NCI-H1694 treated with DMSO at 0.1 percent for 48 hours (cell line): ENCODE measurements at regions not wholly inside any gene's neighbourhood (a gene's known extent, or its start where the extent isn't known, plus 50 kb on each side); places are given as distances from the start of the nearest gene placed in this dataset.

Source experiments
- DNase-seq: peaks from one replicate; lab custom pipeline; 2025; lab: John Stamatoyannopoulos, UW

DNA sequence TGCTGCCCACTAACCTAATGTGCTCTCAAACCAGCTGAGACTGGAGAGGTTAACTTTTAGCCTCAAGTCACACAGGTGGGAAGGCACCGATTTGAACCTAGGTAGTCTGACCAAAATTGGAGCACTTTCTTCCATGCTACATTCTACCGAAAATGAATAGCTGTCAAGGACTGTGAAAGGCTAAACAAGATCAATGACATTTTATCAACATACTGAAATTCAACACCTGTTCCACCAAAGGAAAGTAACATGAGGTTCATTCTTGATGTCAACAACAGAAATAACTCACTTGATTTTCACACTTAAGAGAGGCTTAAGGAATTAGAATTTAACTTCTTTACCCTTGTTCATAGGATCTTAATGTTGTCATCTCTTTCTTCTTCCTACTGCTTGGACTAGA lies 284.4 kb upstream of the MON1B start:
- DNase-seq: no peak

- DNase-seq: no peak
Measured at GRCh38 chr16:76910931-76911330, 280.1 kb upstream of the MON1B start.

- no peak for DNase-seq
Measured at GRCh38 chr16:76913046-76913445, 277.9 kb upstream of the MON1B start.

- no peak for DNase-seq
Measured at GRCh38 chr16:76926042-76926441, 264.9 kb upstream of the MON1B start.

DNA sequence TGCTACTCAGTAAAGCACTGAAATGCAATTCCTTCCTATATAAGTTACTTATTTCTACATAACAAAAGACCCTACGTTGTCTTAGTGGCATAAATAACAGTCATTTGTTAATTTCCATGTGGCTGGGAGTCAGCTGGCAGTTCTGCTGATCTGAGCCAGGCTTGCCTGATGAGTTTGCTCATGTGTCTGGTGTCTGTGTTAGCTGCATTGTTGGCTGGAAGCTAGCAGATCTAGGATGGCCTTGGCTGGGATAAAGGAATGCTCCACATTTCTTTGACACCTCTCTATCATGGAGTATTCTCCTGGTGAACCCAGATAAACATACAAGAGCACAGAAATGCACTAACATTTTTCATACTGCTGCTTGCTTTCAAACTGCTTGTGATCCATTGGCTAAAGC lies 264.4 kb upstream of the MON1B start:
- DNase-seq: no peak

- DNase-seq: no peak
Measured at GRCh38 chr16:76931186-76931585, 259.8 kb upstream of the MON1B start.

DNA sequence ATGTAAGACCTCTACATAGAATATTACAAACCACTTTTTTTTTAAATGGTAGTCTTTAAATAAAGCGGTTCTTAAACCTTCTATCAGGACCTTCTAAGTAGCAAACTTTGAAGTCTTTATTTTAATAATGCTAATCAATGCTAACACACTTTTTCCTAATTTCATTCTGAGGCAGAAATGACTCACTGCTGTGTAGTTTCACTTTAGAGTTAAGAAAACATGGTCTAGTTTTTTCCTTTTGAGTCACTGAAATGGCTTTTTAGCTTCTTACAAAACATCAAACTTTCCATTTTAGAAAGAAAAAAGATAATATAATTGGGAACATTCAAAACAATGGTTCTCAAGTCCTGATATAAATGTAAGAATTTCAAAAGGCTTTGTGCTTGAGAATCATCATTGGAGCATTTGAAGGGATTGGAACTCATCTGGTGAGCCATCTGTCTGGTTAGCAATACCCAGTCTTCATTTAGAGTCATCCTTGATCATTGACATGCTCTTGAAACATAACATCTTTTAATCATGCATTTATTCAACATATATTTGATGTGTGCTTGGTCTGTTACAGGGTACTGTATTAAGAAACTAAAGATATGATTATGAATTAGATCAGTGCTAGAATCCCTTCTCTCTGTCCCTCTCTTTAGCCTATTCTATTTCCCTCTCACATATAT lies 258.3 kb upstream of the MON1B start:
- no peak for DNase-seq

DNA sequence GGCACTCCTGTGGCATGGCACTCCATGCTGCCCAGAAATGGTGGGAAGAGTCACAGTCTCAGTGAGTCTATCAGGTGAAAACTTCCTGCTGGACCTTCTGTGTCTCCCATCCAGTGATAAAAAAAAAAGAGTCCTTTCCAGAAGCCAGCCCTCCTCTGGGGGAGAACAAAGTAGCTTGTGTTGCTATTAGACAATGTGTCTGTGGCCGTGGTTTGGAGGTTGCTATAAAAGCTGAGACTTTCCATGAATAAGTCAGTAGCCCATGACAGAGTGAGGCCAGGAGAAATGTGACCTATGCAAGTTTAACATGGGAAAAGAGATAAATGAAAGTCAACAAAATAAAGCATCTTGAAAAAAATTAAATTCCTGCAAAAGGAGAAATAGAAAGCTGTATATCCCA lies 250.7 kb upstream of the MON1B start:
- DNase-seq: no peak

DNA sequence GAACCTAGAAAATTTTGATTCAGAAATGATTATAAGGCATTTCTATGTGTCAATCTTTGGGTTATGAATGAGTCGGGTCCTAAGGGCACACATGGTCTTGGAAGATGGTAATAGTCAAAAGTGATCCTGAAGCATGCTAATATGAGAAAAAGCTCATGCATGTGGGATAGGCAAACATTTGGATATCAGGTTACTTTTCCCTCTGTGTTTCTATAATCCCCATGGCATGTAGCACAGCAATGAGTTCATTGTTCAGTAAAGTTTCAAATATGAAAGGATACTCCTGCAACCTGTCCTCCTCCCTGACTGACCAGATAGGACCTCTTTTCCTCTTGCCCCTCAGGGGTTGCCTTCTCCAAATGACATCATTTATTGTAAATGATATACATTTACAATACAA lies 249.9 kb upstream of the MON1B start:
- no peak for DNase-seq

DNA sequence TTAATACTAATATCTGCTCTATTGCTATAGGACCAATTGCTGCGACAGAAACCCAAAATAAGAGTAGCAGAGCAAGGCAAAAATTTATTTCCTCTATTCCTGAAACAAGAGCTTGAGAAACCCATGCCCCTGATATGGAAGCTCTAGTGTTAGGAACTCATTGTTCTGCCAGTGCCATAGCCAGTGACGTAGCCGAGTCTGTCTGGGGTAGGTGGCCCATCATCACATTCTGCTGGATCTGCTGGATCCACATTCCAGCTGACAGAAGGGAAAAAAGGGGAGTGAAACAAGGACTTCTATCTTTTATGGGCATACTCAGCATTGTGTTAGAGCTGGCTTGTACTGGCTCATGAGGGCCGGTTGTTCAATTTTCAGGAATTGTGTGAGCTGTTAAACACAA lies 248.9 kb upstream of the MON1B start:
- DNase-seq: no peak

DNA sequence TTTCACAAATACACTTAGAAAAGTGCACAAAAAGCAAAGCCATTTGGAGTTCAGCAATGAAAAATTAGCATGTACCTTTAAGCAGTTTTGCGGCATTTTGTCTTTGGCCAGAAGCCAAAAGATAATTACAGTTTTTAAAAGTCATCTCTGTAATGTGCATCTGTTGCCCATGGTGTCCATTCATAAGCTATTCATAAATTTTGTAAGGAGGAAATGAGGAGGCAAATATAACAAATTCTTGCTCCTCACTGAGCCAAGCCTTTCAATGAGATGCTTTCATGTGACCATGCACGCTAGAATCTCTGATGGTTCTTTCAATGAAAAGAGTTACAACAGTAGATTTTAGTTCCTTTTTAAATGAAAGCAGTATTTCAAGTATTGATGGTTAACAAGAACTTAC lies 247.1 kb upstream of the MON1B start:
- peak; percentile 16 for DNase-seq

DNA sequence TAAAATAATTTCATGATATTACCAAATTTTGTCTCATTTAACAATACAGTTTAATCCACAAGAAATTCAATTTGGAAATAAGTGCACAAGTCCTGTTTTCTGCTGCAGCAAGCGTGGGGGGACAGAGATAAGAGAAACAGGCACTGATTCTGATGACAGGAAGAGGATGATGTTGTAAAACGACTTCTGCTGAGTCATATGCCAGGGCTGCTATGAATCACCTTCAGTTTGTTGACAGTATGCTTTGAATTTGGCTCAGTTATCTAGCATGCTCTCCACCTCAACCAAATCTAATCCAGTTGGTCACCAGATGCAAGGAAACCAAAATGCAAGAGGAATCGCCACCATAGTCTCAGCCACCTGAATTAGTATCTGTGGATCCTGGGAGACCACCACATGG lies 244.1 kb upstream of the MON1B start:
- no peak for DNase-seq

GRCh38 chr16:76947749-76948148 lies 243.2 kb upstream of the MON1B start:
- DNase-seq: peak; percentile 43

DNA sequence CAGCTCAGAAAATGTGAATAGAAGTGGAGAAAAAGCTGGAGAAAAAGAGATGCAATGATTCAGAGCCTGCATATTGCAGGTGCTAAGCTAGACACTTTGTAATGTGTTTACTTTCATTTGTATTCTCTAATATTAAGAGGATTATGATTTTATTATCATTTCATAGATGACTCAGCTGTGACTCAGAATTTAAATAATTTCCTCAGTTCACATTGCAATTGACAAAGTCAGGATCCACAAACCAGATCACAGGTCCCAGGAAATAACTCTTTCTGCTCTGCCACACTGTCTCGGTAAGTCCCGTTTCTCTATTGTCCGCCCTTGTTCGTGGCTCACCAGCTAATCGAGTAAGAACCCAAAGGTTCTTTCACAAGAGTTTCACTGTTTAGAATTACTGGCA lies 235.4 kb upstream of the MON1B start:
- no peak for DNase-seq

GRCh38 chr16:76956394-76956793 lies 234.6 kb upstream of the MON1B start:
- no peak for DNase-seq

DNA sequence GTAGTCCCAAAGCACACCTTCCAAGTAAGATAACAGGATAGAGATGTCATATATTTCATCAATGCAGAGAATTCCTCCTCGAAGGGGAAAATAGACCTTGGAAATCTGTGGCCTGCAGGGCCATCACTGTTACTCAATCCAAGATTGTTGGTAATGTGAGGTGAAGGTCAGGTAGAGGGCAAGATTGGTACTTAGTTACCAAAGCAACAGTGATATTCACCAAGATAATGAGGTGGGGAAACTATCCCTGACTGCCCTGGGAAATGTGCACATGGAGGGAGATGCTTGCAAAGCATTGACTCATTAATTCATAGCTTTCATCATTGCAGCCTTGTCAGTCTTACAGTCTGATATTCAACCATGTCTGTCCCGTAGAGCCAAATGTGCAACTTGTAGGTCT lies 234.1 kb upstream of the MON1B start:
- no peak for DNase-seq

DNA sequence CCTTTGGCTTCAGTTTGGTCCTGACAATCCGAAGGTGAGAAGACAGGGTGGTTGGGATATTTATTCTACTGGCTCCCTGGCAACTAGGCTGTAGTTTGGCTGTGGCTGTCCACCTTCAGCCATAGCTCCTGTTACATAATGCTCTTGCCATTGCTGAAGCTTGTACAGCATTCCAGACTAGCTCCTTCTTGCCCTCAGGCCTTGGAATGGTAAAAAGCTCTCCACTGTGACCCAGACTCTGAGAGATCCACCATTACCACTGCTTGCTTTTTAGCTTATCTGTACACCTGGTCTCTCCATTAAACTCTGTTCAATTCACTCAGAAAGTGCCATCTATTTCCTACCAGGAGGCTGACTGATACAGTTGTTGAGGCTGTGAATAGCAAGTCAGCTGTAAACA lies 231.8 kb upstream of the MON1B start:
- DNase-seq: no peak

DNA sequence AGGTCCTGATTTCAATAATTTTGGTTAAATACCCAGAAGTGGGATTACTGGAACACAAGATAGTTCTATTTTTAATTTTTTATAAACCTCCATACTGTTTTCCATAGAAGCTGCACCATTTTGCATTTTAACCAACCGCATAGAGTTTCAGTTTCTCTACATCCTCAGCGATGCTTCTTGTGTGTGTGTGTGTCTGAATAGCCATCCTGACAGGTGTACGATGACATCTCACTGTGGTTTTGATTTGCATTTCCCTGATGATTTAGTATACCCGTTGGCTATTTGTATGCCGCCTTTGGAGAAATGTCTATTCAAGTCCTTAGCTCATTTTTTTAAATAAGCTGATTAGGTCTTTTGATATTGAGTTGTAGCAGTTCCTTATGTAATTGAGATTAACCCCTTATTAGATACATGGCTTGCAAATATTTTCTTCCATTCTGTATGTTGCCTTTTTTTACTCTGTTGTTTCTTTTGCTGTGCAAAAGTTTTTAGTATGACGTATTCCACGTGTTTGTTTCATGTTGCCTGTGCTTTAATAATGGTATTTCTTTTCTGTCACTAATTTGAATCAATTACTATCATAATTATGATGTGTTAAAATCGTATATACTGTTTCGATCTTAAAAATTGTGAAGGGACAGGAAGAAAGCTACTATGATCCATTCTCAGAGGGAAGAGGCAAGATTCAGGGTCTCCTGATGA lies 227.2 kb upstream of the MON1B start:
- DNase-seq: no peak

GRCh38 chr16:76964464-76965154 lies 226.4 kb upstream of the MON1B start:
- DNase-seq: no peak

DNA sequence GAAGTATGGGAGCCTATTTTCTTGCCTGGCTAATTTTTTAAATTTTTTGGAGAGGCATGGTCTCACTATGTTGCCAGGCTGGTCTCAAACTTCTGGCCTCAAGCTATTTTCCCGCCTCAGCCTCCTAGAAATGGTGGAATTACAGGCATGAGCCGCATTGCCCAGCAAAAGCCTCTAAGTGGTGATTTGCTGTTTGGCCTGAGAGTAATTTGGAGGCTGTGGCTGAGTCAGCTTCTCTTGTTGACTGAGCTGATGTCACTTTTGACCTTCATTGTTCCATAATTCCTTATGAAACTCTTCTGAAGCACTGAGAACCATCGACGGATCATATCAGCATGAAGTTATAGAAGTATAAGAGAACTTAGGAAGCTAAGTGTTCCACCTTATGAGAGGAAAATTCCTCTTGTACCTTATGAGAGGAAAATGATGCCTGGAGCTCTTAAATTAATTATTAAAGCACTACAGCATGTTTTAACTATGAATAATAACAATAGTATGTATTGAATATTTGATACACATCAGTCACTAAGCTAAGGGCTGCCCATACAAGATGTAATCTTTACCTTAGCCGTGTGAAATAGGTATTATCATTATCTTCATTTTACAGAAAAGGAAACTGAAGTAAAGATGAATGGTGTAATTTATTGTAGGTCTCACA lies 220.8 kb upstream of the MON1B start:
- no peak for DNase-seq

DNA sequence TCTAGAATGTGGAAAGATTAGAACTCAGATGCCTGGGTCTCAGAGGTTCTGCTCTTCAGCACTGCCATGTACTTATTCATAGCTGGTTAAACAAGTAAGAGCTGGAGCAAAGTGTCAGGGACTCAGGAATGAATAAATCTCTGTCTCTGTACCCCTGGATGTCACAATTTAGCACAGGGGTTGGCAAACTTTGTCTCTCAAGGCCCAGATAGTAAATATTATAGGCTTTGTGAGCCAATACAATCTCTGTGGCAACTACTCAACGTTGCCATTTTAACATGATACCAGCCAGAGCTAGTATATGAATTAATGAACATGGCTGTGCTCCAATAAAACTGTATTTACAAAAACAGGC lies 220.3 kb upstream of the MON1B start:
- DNase-seq: no peak

DNA sequence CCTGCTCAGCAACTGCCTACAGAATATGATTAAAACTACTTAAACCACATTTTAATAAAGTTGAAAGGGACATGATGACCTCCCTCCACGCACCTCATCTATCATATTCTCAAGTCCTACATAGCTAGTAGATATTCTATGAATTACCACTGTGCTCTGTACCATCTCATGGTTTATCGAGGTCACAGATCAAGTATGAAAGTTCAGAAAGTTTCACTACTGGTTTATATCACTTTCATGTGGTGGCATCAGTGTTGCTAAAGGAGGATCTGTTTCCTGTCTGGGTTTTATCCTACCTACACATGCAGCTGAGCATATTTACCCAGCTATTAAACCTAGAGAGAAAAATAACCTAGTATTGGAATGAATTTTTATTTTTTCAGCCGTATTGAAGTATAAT lies 214.9 kb upstream of the MON1B start:
- no peak for DNase-seq

DNA sequence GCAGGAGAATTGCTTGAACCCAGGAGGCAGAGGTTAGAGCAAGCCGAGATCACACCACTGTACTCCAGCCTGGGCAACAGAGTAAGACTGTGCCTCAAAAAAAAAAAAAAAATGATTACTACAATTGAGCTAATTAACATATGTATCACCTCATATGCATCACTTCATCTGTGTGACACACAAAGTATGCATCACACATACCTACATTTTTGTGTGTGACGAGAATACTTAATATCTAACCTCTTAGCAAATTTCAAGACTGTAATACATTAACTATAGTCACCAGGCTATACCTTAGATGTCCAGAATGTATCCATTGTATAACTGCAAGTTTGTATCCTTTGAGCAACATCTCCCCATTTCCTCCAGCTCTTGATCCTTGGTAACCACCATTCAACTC lies 214.2 kb upstream of the MON1B start:
- DNase-seq: no peak
